Endothelial cell of umbilical vein (primary cell): ENCODE measurements at regions not wholly inside any gene's neighbourhood (a gene's known extent, or its start where the extent isn't known, plus 50 kb on each side); places are given as distances from the start of the nearest gene placed in this dataset.

ENCODE experiments used
- BruUV-seq: library from RNA; stranded (reverse); fragments of 400-500 nt; replicated peaks from 2 replicates; lab custom pipeline; 2021; lab: Mats Ljungman, UMichigan
- CTCF ChIA-PET: fragments of 300-600, 350-600 bp; sonication (Branson Sonifier 250); formaldehyde crosslinking; loops from one replicate; lab custom pipeline; 2021; ENCODE audit warnings: antibody characterized with exemption, inconsistent platforms; lab: Charles Lee
- POLR2A ChIA-PET: fragments of 300-600, 350-600 bp; sonication (Branson Sonifier 250); formaldehyde crosslinking; loops from one replicate; lab custom pipeline; 2021; ENCODE audit warnings: antibody characterized with exemption, inconsistent platforms; lab: Charles Lee
- DNase-seq: peaks from one replicate; pipeline ENCODE4 v3.0.0-alpha.2; 2011; ENCODE audit warnings: low read depth, low spot score
- FAIRE-seq: peaks from 2 replicates; lab custom pipeline; 2011; peaks lifted over from hg19 to GRCh38; lab: Jason Lieb, UNC
- H2AFZ ChIP-seq: 2 replicates; pipeline ENCODE4 v1.6.0; 2012; ENCODE audit warnings: low read depth, low read length, control low read depth, inconsistent platforms
- H3K27ac ChIP-seq: 2 replicates; pipeline ENCODE4 v1.5.1; 2011; ENCODE audit warnings: low read depth, mild to moderate bottlenecking, control low read depth, low read length, moderate library complexity; ENCODE audit not compliant: insufficient read depth
- H3K27me3 ChIP-seq, 2 experiments: 2 replicates each; pipeline versions ENCODE4 v1.6.0 to v1.6.1; 2011; ENCODE audit warnings: low read length in 2 of 2, mixed read lengths in 1 of 2; ENCODE audit not compliant: control insufficient read depth in 2 of 2, insufficient read depth in 2 of 2
- H3K36me3 ChIP-seq, 2 experiments: 2 replicates in 1 of 2; 3 replicates in 1 of 2; pipeline ENCODE4 v1.5.1; 2011; ENCODE audit warnings: low read length in 2 of 2, mild to moderate bottlenecking in 1 of 2, moderate library complexity in 1 of 2; ENCODE audit not compliant: control insufficient read depth in 2 of 2, insufficient read depth in 2 of 2; ENCODE audit errors: extremely low read depth in 1 of 2
- H3K4me1 ChIP-seq: 3 replicates; pipeline ENCODE4 v1.5.1; 2011; ENCODE audit warnings: mild to moderate bottlenecking, low read length; ENCODE audit not compliant: control insufficient read depth, insufficient read depth; ENCODE audit errors: extremely low read depth
- H3K4me2 ChIP-seq: 2 replicates; pipeline ENCODE4 v1.6.1; 2011; ENCODE audit warnings: low read length, control low read depth, mixed read lengths; ENCODE audit not compliant: insufficient read depth
- H3K4me3 ChIP-seq, 3 experiments: fragments of 200-600 bp in 1 of 3; sonication (generic), shearing (Covaris generic) in 1 of 3; replicated peaks in 1 of 3; 2 replicates each; pipeline ENCODE4 v1.5.1; 2011 to 2016; ENCODE audit warnings: control low read depth in 3 of 3, low read length in 3 of 3, mild to moderate bottlenecking in 2 of 3, inconsistent platforms in 1 of 3, low read depth in 1 of 3, moderate library complexity in 1 of 3; ENCODE audit not compliant: insufficient read depth in 1 of 3
- H3K79me2 ChIP-seq: 2 replicates; pipeline ENCODE4 v1.6.0; 2012; ENCODE audit warnings: low read length, inconsistent platforms; ENCODE audit not compliant: control insufficient read depth, insufficient read depth
- H3K9ac ChIP-seq: replicated peaks from 2 replicates; pipeline ENCODE3; 2011; ENCODE audit warnings: low read length, control low read depth; ENCODE audit not compliant: insufficient read depth; ENCODE audit errors: extremely low read depth
- H3K9me1 ChIP-seq: replicated peaks from 3 replicates; pipeline ENCODE4 v1.6.0; 2011; ENCODE audit warnings: mild to moderate bottlenecking, low read length; ENCODE audit not compliant: control insufficient read depth, insufficient read depth; ENCODE audit errors: extremely low read depth
- H3K9me3 ChIP-seq: replicated peaks from 2 replicates; pipeline ENCODE4 v1.5.1; 2012; ENCODE audit warnings: low read length, inconsistent platforms; ENCODE audit not compliant: control insufficient read depth, insufficient read depth
- H4K20me1 ChIP-seq: replicated peaks from 2 replicates; pipeline ENCODE3; 2011; ENCODE audit warnings: mild to moderate bottlenecking, low read length; ENCODE audit not compliant: control insufficient read depth, insufficient read depth; ENCODE audit errors: extremely low read depth
- CTCF ChIP-seq, 2 donors: IDR thresholded peaks; 1 replicate in 1 of 2; 2 replicates in 1 of 2; pipeline ENCODE4 v1.5.1; 2011; ENCODE audit warnings: low read length in 2 of 2, mild to moderate bottlenecking in 2 of 2, moderate library complexity in 2 of 2, control low read depth in 1 of 2, inconsistent platforms in 1 of 2, low read depth in 1 of 2; ENCODE audit not compliant: insufficient read depth in 1 of 2; ENCODE audit errors: extremely low read depth in 1 of 2
- EZH2 ChIP-seq: IDR thresholded peaks from 2 replicates; pipeline ENCODE4 v1.6.1; 2012; ENCODE audit warnings: borderline replicate concordance, low read depth, mild to moderate bottlenecking, moderate library complexity, low read length, inconsistent platforms; ENCODE audit not compliant: severe bottlenecking
- FOS ChIP-seq: IDR thresholded peaks from 2 replicates; pipeline ENCODE4 v1.6.1; 2011; ENCODE audit warnings: mild to moderate bottlenecking, low read length, moderate library complexity, borderline replicate concordance; ENCODE audit not compliant: insufficient read depth
- GATA2 ChIP-seq: IDR thresholded peaks from 2 replicates; pipeline ENCODE4 v1.7.0; 2011; ENCODE audit warnings: low read depth, mild to moderate bottlenecking, moderate library complexity, mixed read lengths, low read length; ENCODE audit not compliant: insufficient read length, insufficient read depth
- JUN ChIP-seq: IDR thresholded peaks from 2 replicates; pipeline ENCODE4 v1.6.1; 2011; ENCODE audit warnings: borderline replicate concordance, low read depth; ENCODE audit not compliant: insufficient read length, insufficient read depth
- MAX ChIP-seq: IDR thresholded peaks from 2 replicates; pipeline ENCODE4 v1.6.1; 2011; ENCODE audit not compliant: insufficient read depth, insufficient read length
- MYC ChIP-seq: IDR thresholded peaks from one replicate; pipeline ENCODE4 v1.6.1; 2011; ENCODE audit warnings: mild to moderate bottlenecking, low read depth, low read length
- POLR2A ChIP-seq: IDR thresholded peaks from 2 replicates; pipeline ENCODE4 v1.6.1; 2012; ENCODE audit warnings: low read depth, mild to moderate bottlenecking, control low read depth, low read length
- POLR2AphosphoS5 ChIP-seq: IDR thresholded peaks from 2 replicates; pipeline ENCODE4 v1.6.1; 2012; ENCODE audit warnings: low read depth, mild to moderate bottlenecking, control low read depth, low read length, moderate library complexity; ENCODE audit not compliant: insufficient read depth
- dilution Hi-C: fragments of 300-500 bp; cut with MboI; formaldehyde crosslinking; loops from one replicate; pipeline ENCODE4 v1.15.0; 2019; ENCODE audit warnings: low sequenced_read_pairs; ENCODE audit not compliant: extremely low pct_ligation_motif_present
- intact Hi-C: fragments of 100-400 bp; cut with micrococcal nuclease; formaldehyde crosslinking; loops from one replicate; pipeline ENCODE4 v1.10.0; 2022

GRCh38 chr10:78353636-78354035 is 320.0 kb downstream of the RPS24 start:
- Histone ChIP-seq H3K4me2 (no peak overlapping the region), H3K4me3 (no peak overlapping the region), H2AFZ (no peak overlapping the region), H3K9me1 (no peaks in the 10 kb centered on the region), H3K9me3 (no peaks in the 10 kb centered on the region), H3K27me3 (peaks cover 0 to 5% of the 10 kb centered on the region in 2 experiments), H4K20me1 (no peaks in the 10 kb centered on the region), H3K4me1 (no peaks in the 10 kb centered on the region), H3K9ac (no peak overlapping the region), H3K36me3 (no peaks in the 10 kb centered on the region), H3K27ac (no peak overlapping the region), H3K79me2 (no peaks in the 10 kb centered on the region)
- DNase-seq (no peak), FAIRE-seq (no peak)
- intact Hi-C loops (no loop called here), dilution Hi-C loops (no loop called here)
- TF ChIP-seq MAX = no peak
- no peak for TF ChIP-seq CTCF (IDR thresholded peaks at IDR 0.05; ENCODE audit: extremely low read depth in 1 of 2, insufficient read depth in 1 of 2, low read depth in 1 of 2, low read length in 2 of 2)
- no peak for TF ChIP-seq GATA2
- TF ChIP-seq POLR2A = no peak
- no peak for TF ChIP-seq FOS
- no peak for TF ChIP-seq POLR2AphosphoS5
- no peak for TF ChIP-seq MYC
- no peak for TF ChIP-seq JUN
- TF ChIP-seq EZH2 = no peak
- ChIA-PET CTCF (interaction anchor here (0.6 to 1.3 kb wide), 5 partner anchors 18 to 304 kb away, joined by 3 to 6 read pairs (median 3); no protein-coding TSS in a partner anchor), POLR2A (no interaction called here)
- no TSS peak for BruUV-seq
